SK-N-SH (cell line): ENCODE measurements at regions not wholly inside any gene's neighbourhood (a gene's known extent, or its start where the extent isn't known, plus 50 kb on each side); places are given as distances from the start of the nearest gene placed in this dataset.
"Not testable (repeated sequence)": the region's sequence is repeated elsewhere in the genome, so short reads cannot be mapped to it uniquely, and the experiment has no call there.

Source experiments
- CTCF ChIA-PET: fragments of 300-600, 350-600 bp; formaldehyde crosslinking; extraction: SDS; loops from one replicate; lab custom pipeline; 2021; lab: Yijun Ruan, JAX
- POLR2A ChIA-PET: fragments of 350-600 bp; sonication (Branson Sonifier 250); formaldehyde crosslinking; extraction: SDS; loops from one replicate; lab custom pipeline; 2020; ENCODE audit warnings: antibody characterized with exemption, inconsistent platforms; lab: Yijun Ruan, JAX
- DNase-seq: peaks from one replicate; pipeline ENCODE4 v3.0.0; 2012
- H2AFZ ChIP-seq: fragments of 200-600 bp; sonication (generic); 2 replicates; pipeline ENCODE4 v1.8.1; 2016; ENCODE audit warnings: antibody characterized with exemption, mild to moderate bottlenecking, low read depth
- H3F3A ChIP-seq: fragments of 200-600 bp; sonication (generic); replicated peaks from 2 replicates; pipeline ENCODE3; 2016; ENCODE audit warnings: antibody characterized with exemption, mild to moderate bottlenecking; ENCODE audit not compliant: insufficient read depth
- H3K27ac ChIP-seq, 2 experiments: fragments of 200-500 bp in 1 of 2; fragments of 200-600 bp in 1 of 2; sonication (Bioruptor generic) in 1 of 2; sonication (generic), shearing (Covaris generic) in 1 of 2; 2 replicates each; pipeline versions ENCODE4 v1.5.1 to v1.6.1; 2014 to 2016; ENCODE audit warnings: low read depth in 2 of 2, inconsistent platforms in 1 of 2, low read length in 1 of 2, mild to moderate bottlenecking in 1 of 2, mixed read lengths in 1 of 2
- H3K27me3 ChIP-seq: fragments of 200-600 bp; sonication (generic), shearing (Covaris generic); 2 replicates; pipeline ENCODE4 v1.6.1; 2016; ENCODE audit warnings: mixed run types; ENCODE audit not compliant: insufficient read depth
- H3K36me3 ChIP-seq, 2 experiments: fragments of 200-500 bp in 1 of 2; fragments of 200-600 bp in 1 of 2; sonication (Bioruptor generic) in 1 of 2; sonication (generic) in 1 of 2; replicated peaks in 1 of 2; 2 replicates each; pipeline versions ENCODE3 to v1.5.1; 2014 to 2016; ENCODE audit warnings: low read length in 1 of 2, mild to moderate bottlenecking in 1 of 2; ENCODE audit not compliant: insufficient read depth in 2 of 2, control insufficient read depth in 1 of 2
- H3K4me1 ChIP-seq, 2 experiments: fragments of 200-500 bp in 1 of 2; fragments of 200-600 bp in 1 of 2; sonication (Bioruptor generic) in 1 of 2; sonication (generic), shearing (Covaris generic) in 1 of 2; 2 replicates each; pipeline versions ENCODE4 v1.5.1 to v1.6.1; 2014 to 2016; ENCODE audit warnings: low read depth in 1 of 2, low read length in 1 of 2, mixed run types in 1 of 2; ENCODE audit not compliant: insufficient read depth in 2 of 2, control insufficient read depth in 1 of 2
- H3K4me2 ChIP-seq: fragments of 200-600 bp; sonication (generic), shearing (Covaris generic); 2 replicates; pipeline ENCODE4 v1.6.1; 2017; ENCODE audit warnings: mixed run types
- H3K4me3 ChIP-seq, 2 experiments: fragments of 200-500 bp in 1 of 2; fragments of 200-600 bp in 1 of 2; sonication (Bioruptor generic) in 1 of 2; sonication (generic), shearing (Covaris generic) in 1 of 2; 2 replicates each; pipeline versions ENCODE4 v1.5.1 to v1.8.1; 2014 to 2016; ENCODE audit warnings: low read depth in 2 of 2, inconsistent platforms in 1 of 2, low read length in 1 of 2, mild to moderate bottlenecking in 1 of 2, mixed read lengths in 1 of 2, moderate library complexity in 1 of 2
- H3K79me2 ChIP-seq: fragments of 200-600 bp; sonication (generic); 2 replicates; pipeline ENCODE4 v1.8.1; 2017; ENCODE audit warnings: mild to moderate bottlenecking; ENCODE audit not compliant: insufficient read depth
- H3K9ac ChIP-seq: fragments of 200-600 bp; sonication (generic); 2 replicates; pipeline ENCODE4 v1.6.1; 2017; ENCODE audit warnings: mixed run types
- H3K9me2 ChIP-seq: fragments of 200-600 bp; sonication (generic); 2 replicates; pipeline ENCODE4 v1.6.1; 2017; ENCODE audit warnings: mixed run types
- H3K9me3 ChIP-seq: fragments of 200-600 bp; sonication (generic); 2 replicates; pipeline ENCODE4 v1.6.1; 2017; ENCODE audit warnings: mixed run types, mild to moderate bottlenecking, moderate library complexity
- H4K20me1 ChIP-seq: fragments of 200-600 bp; sonication (generic); 2 replicates; pipeline ENCODE4 v1.6.1; 2017; ENCODE audit warnings: mild to moderate bottlenecking, mixed run types; ENCODE audit not compliant: insufficient read depth
- GATA2 ChIP-seq: sonication (generic); formaldehyde crosslinking; IDR thresholded peaks from 2 replicates; pipeline ENCODE4 v1.5.0; 2020; ENCODE audit warnings: mild to moderate bottlenecking, missing genetic modification reagents
- NRF1 ChIP-seq: IDR thresholded peaks from 2 replicates; pipeline ENCODE4 v1.6.1; 2012; ENCODE audit warnings: low read depth, mild to moderate bottlenecking, low read length
- RAD21 ChIP-seq: IDR thresholded peaks from 2 replicates; pipeline ENCODE4 v1.6.1; 2012; ENCODE audit warnings: mild to moderate bottlenecking, low read length
- YY1 ChIP-seq: IDR thresholded peaks from 2 replicates; pipeline ENCODE4 v1.4.0; 2012; ENCODE audit warnings: low read depth, mild to moderate bottlenecking
- WGBS: methylation state at CpG from one replicate; pipeline ENCODE4 v1.1.6; 2017; ENCODE audit warnings: low lambda C conversion rate; 5-methylcytosine and 5-hydroxymethylcytosine counted together
- TF ChIP-seq, protein P1 (sequence below): IDR thresholded peaks from 2 replicates; pipeline ENCODE4 v1.4.0; 2012; ENCODE audit warnings: low read depth, borderline replicate concordance
- TF ChIP-seq, protein P2 (sequence below): IDR thresholded peaks from 2 replicates; pipeline ENCODE4 v1.6.1; 2012; ENCODE audit warnings: mild to moderate bottlenecking, low read depth, low read length, moderate library complexity
- TF ChIP-seq, protein P3 (sequence below): IDR thresholded peaks from 2 replicates; pipeline ENCODE4 v1.4.0; 2012; ENCODE audit warnings: low read depth, borderline replicate concordance

DNA sequence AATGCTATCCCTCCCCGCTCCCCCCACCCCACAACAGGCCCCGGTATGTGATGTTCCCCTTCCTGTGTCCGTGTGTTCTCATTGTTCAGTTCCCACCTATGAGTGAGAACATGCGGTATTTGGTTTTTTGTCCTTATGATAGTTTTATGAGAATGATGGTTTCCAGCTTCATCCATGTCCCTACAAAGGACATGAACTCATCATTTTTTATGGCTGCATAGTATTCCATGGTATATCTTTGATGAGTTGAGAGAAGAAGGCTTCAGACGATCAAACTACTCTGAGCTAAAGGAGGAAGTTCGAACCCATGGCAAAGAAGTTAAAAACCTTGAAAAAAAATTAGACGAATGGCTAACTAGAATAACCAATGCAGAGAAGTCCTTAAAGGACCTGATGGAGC, 116.2 kb downstream of the SYF2 start:
- H3K36me3 ChIP-seq, H3K9me3 ChIP-seq, H3K9me2 ChIP-seq, H3K4me3 ChIP-seq, H3K27me3 ChIP-seq, H3K9ac ChIP-seq, H3K79me2 ChIP-seq, H3K27ac ChIP-seq, H4K20me1 ChIP-seq, H3K4me1 ChIP-seq, CTCF ChIA-PET, POLR2A ChIA-PET, H3K4me2 ChIP-seq, H2AFZ ChIP-seq, H3F3A ChIP-seq, DNase-seq: not testable (repeated sequence)
- 56% methylated on average over 7 of the region's 7 CpGs for WGBS

GRCh38 chr1:25113731-25114130, 118.6 kb downstream of the SYF2 start:
- CTCF ChIA-PET = no interaction called here
- WGBS = 75% methylated on average over 4 of the region's 4 CpGs
- Histone ChIP-seq H3K27ac (no peak overlapping the region), H3K4me2 (no peak overlapping the region), H3K27me3 (no peaks in the 10 kb centered on the region), H3K9ac (no peak overlapping the region), H3K79me2 (no peaks in the 10 kb centered on the region), H3K4me1 (no peaks in the 10 kb centered on the region), H3K4me3 (no peak overlapping the region), H3K9me2 (no peaks in the 10 kb centered on the region), H3F3A (no peaks in the 10 kb centered on the region), H4K20me1 (no peaks in the 10 kb centered on the region), H2AFZ (no peak overlapping the region), H3K9me3 (no peaks in the 10 kb centered on the region), H3K36me3 (no peaks in the 10 kb centered on the region)
- POLR2A ChIA-PET = interaction anchor here (0.6 kb wide), 1 partner anchor 13 kb away, joined by 3 read pairs; no protein-coding TSS in a partner anchor
- TF ChIP-seq, protein P1, sequence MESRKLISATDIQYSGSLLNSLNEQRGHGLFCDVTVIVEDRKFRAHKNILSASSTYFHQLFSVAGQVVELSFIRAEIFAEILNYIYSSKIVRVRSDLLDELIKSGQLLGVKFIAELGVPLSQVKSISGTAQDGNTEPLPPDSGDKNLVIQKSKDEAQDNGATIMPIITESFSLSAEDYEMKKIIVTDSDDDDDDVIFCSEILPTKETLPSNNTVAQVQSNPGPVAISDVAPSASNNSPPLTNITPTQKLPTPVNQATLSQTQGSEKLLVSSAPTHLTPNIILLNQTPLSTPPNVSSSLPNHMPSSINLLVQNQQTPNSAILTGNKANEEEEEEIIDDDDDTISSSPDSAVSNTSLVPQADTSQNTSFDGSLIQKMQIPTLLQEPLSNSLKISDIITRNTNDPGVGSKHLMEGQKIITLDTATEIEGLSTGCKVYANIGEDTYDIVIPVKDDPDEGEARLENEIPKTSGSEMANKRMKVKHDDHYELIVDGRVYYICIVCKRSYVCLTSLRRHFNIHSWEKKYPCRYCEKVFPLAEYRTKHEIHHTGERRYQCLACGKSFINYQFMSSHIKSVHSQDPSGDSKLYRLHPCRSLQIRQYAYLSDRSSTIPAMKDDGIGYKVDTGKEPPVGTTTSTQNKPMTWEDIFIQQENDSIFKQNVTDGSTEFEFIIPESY = no peak
- TF ChIP-seq, protein P2, sequence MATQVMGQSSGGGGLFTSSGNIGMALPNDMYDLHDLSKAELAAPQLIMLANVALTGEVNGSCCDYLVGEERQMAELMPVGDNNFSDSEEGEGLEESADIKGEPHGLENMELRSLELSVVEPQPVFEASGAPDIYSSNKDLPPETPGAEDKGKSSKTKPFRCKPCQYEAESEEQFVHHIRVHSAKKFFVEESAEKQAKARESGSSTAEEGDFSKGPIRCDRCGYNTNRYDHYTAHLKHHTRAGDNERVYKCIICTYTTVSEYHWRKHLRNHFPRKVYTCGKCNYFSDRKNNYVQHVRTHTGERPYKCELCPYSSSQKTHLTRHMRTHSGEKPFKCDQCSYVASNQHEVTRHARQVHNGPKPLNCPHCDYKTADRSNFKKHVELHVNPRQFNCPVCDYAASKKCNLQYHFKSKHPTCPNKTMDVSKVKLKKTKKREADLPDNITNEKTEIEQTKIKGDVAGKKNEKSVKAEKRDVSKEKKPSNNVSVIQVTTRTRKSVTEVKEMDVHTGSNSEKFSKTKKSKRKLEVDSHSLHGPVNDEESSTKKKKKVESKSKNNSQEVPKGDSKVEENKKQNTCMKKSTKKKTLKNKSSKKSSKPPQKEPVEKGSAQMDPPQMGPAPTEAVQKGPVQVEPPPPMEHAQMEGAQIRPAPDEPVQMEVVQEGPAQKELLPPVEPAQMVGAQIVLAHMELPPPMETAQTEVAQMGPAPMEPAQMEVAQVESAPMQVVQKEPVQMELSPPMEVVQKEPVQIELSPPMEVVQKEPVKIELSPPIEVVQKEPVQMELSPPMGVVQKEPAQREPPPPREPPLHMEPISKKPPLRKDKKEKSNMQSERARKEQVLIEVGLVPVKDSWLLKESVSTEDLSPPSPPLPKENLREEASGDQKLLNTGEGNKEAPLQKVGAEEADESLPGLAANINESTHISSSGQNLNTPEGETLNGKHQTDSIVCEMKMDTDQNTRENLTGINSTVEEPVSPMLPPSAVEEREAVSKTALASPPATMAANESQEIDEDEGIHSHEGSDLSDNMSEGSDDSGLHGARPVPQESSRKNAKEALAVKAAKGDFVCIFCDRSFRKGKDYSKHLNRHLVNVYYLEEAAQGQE = no peak
- no peak for DNase-seq

DNA sequence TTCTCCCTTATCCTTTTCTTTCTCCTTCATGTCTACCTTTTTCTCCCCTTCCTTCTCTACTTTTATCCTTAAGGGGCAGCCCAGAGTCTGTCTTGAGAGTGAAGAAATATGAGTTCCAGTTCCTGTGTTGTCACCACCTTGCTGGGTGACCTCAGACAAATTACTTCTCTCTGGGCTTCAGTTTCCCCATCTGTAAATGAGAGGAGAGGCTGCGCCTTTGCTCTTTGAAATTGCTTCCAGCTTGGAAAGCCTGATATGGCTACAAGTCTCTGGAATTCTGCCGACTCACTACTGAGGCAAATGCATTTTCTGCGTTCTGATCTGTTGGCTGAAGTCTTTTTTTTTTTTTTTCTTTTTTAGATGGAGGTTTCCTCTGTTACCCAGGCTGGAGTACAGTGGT, 119.2 kb downstream of the SYF2 start:
- no peaks in the 10 kb centered on the region for H3K4me1 ChIP-seq
- H2AFZ ChIP-seq = no peak overlapping the region
- H3K79me2 ChIP-seq = no peaks in the 10 kb centered on the region
- H3K27me3 ChIP-seq = no peaks in the 10 kb centered on the region
- H3K9me3 ChIP-seq = no peaks in the 10 kb centered on the region
- H3F3A ChIP-seq = no peaks in the 10 kb centered on the region
- H3K9me2 ChIP-seq = no peaks in the 10 kb centered on the region
- DNase-seq = no peak
- TF ChIP-seq GATA2 (CRISPR knock-in tag) (no peak), NRF1 (no peak), YY1 (no peak), RAD21 (no peak)
- TF ChIP-seq, protein P3, sequence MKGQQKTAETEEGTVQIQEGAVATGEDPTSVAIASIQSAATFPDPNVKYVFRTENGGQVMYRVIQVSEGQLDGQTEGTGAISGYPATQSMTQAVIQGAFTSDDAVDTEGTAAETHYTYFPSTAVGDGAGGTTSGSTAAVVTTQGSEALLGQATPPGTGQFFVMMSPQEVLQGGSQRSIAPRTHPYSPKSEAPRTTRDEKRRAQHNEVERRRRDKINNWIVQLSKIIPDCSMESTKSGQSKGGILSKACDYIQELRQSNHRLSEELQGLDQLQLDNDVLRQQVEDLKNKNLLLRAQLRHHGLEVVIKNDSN = no peak
- H4K20me1 ChIP-seq = no peaks in the 10 kb centered on the region
- WGBS = 61% methylated on average over 3 of the region's 3 CpGs
- H3K4me2 ChIP-seq = no peak overlapping the region
- ChIA-PET CTCF (interaction anchor here (2.4 kb wide), 1 partner anchor 12 kb away, joined by 13 read pairs; no protein-coding TSS in a partner anchor), POLR2A (interaction anchor here (0.6 kb wide), 1 partner anchor 14 kb away, joined by 3 read pairs; no protein-coding TSS in a partner anchor)
- no peaks in the 10 kb centered on the region for H3K36me3 ChIP-seq
- no peak overlapping the region for H3K9ac ChIP-seq
- H3K27ac ChIP-seq = no peak overlapping the region
- no peak overlapping the region for H3K4me3 ChIP-seq
